SK-N-SH (cell line): ENCODE measurements at regions not wholly inside any gene's neighbourhood (a gene's known extent, or its start where the extent isn't known, plus 50 kb on each side); places are given as distances from the start of the nearest gene placed in this dataset.

Experiments used
- CTCF ChIA-PET: fragments of 300-600, 350-600 bp; formaldehyde crosslinking; extraction: SDS; loops from one replicate; lab custom pipeline; 2021; lab: Yijun Ruan, JAX
- POLR2A ChIA-PET: fragments of 350-600 bp; sonication (Branson Sonifier 250); formaldehyde crosslinking; extraction: SDS; loops from one replicate; lab custom pipeline; 2020; ENCODE audit warnings: antibody characterized with exemption, inconsistent platforms; lab: Yijun Ruan, JAX
- DNase-seq: peaks from one replicate; pipeline ENCODE4 v3.0.0; 2012
- H2AFZ ChIP-seq: fragments of 200-600 bp; sonication (generic); 2 replicates; pipeline ENCODE4 v1.8.1; 2016; ENCODE audit warnings: antibody characterized with exemption, mild to moderate bottlenecking, low read depth
- H3F3A ChIP-seq: fragments of 200-600 bp; sonication (generic); replicated peaks from 2 replicates; pipeline ENCODE3; 2016; ENCODE audit warnings: antibody characterized with exemption, mild to moderate bottlenecking; ENCODE audit not compliant: insufficient read depth
- H3K27ac ChIP-seq, 2 experiments: fragments of 200-500 bp in 1 of 2; fragments of 200-600 bp in 1 of 2; sonication (Bioruptor generic) in 1 of 2; sonication (generic), shearing (Covaris generic) in 1 of 2; 2 replicates each; pipeline versions ENCODE4 v1.5.1 to v1.6.1; 2014 to 2016; ENCODE audit warnings: low read depth in 2 of 2, inconsistent platforms in 1 of 2, low read length in 1 of 2, mild to moderate bottlenecking in 1 of 2, mixed read lengths in 1 of 2
- H3K27me3 ChIP-seq: fragments of 200-600 bp; sonication (generic), shearing (Covaris generic); 2 replicates; pipeline ENCODE4 v1.6.1; 2016; ENCODE audit warnings: mixed run types; ENCODE audit not compliant: insufficient read depth
- H3K36me3 ChIP-seq, 2 experiments: fragments of 200-500 bp in 1 of 2; fragments of 200-600 bp in 1 of 2; sonication (Bioruptor generic) in 1 of 2; sonication (generic) in 1 of 2; replicated peaks in 1 of 2; 2 replicates each; pipeline versions ENCODE3 to v1.5.1; 2014 to 2016; ENCODE audit warnings: low read length in 1 of 2, mild to moderate bottlenecking in 1 of 2; ENCODE audit not compliant: insufficient read depth in 2 of 2, control insufficient read depth in 1 of 2
- H3K4me1 ChIP-seq, 2 experiments: fragments of 200-500 bp in 1 of 2; fragments of 200-600 bp in 1 of 2; sonication (Bioruptor generic) in 1 of 2; sonication (generic), shearing (Covaris generic) in 1 of 2; 2 replicates each; pipeline versions ENCODE4 v1.5.1 to v1.6.1; 2014 to 2016; ENCODE audit warnings: low read depth in 1 of 2, low read length in 1 of 2, mixed run types in 1 of 2; ENCODE audit not compliant: insufficient read depth in 2 of 2, control insufficient read depth in 1 of 2
- H3K4me2 ChIP-seq: fragments of 200-600 bp; sonication (generic), shearing (Covaris generic); 2 replicates; pipeline ENCODE4 v1.6.1; 2017; ENCODE audit warnings: mixed run types
- H3K4me3 ChIP-seq, 2 experiments: fragments of 200-500 bp in 1 of 2; fragments of 200-600 bp in 1 of 2; sonication (Bioruptor generic) in 1 of 2; sonication (generic), shearing (Covaris generic) in 1 of 2; 2 replicates each; pipeline versions ENCODE4 v1.5.1 to v1.8.1; 2014 to 2016; ENCODE audit warnings: low read depth in 2 of 2, inconsistent platforms in 1 of 2, low read length in 1 of 2, mild to moderate bottlenecking in 1 of 2, mixed read lengths in 1 of 2, moderate library complexity in 1 of 2
- H3K79me2 ChIP-seq: fragments of 200-600 bp; sonication (generic); 2 replicates; pipeline ENCODE4 v1.8.1; 2017; ENCODE audit warnings: mild to moderate bottlenecking; ENCODE audit not compliant: insufficient read depth
- H3K9ac ChIP-seq: fragments of 200-600 bp; sonication (generic); 2 replicates; pipeline ENCODE4 v1.6.1; 2017; ENCODE audit warnings: mixed run types
- H3K9me2 ChIP-seq: fragments of 200-600 bp; sonication (generic); 2 replicates; pipeline ENCODE4 v1.6.1; 2017; ENCODE audit warnings: mixed run types
- H3K9me3 ChIP-seq: fragments of 200-600 bp; sonication (generic); 2 replicates; pipeline ENCODE4 v1.6.1; 2017; ENCODE audit warnings: mixed run types, mild to moderate bottlenecking, moderate library complexity
- H4K20me1 ChIP-seq: fragments of 200-600 bp; sonication (generic); 2 replicates; pipeline ENCODE4 v1.6.1; 2017; ENCODE audit warnings: mild to moderate bottlenecking, mixed run types; ENCODE audit not compliant: insufficient read depth
- FOSL2 ChIP-seq: IDR thresholded peaks from 2 replicates; pipeline ENCODE4 v1.4.0; 2012; ENCODE audit warnings: low read depth, mild to moderate bottlenecking, moderate library complexity, borderline replicate concordance
- FOXM1 ChIP-seq: IDR thresholded peaks from 2 replicates; pipeline ENCODE4 v1.4.0; 2012; ENCODE audit warnings: low read depth, mild to moderate bottlenecking
- JUND ChIP-seq: IDR thresholded peaks from 2 replicates; pipeline ENCODE4 v1.4.0; 2012
- MEF2A ChIP-seq: IDR thresholded peaks from 2 replicates; pipeline ENCODE4 v1.4.0; 2012; ENCODE audit warnings: low read depth, borderline replicate concordance
- MXI1 ChIP-seq: IDR thresholded peaks from 2 replicates; pipeline ENCODE4 v1.6.1; 2012; ENCODE audit warnings: mild to moderate bottlenecking, low read depth, low read length, improper control_type of control experiment
- NFIC ChIP-seq: IDR thresholded peaks from 2 replicates; pipeline ENCODE4 v1.4.0; 2012; ENCODE audit warnings: borderline replicate concordance
- NRF1 ChIP-seq: IDR thresholded peaks from 2 replicates; pipeline ENCODE4 v1.6.1; 2012; ENCODE audit warnings: low read depth, mild to moderate bottlenecking, low read length
- POLR2AphosphoS5 ChIP-seq: IDR thresholded peaks from 2 replicates; pipeline ENCODE4 v1.6.1; 2012; ENCODE audit warnings: low read depth, low read length
- RAD21 ChIP-seq: IDR thresholded peaks from 2 replicates; pipeline ENCODE4 v1.6.1; 2012; ENCODE audit warnings: mild to moderate bottlenecking, low read length
- RCOR1 ChIP-seq: fragments of 150-350 bp; IDR thresholded peaks from 2 replicates; pipeline ENCODE4 v1.6.1; 2017; ENCODE audit warnings: antibody characterized with exemption, low read length
- REST ChIP-seq: IDR thresholded peaks from 2 replicates; pipeline ENCODE4 v1.6.1; 2012; ENCODE audit warnings: mild to moderate bottlenecking, low read depth, low read length, moderate library complexity
- RFX5 ChIP-seq: IDR thresholded peaks from 2 replicates; pipeline ENCODE4 v1.6.1; 2012; ENCODE audit warnings: mild to moderate bottlenecking, improper control_type of control experiment, low read length
- RXRA ChIP-seq: IDR thresholded peaks from 2 replicates; pipeline ENCODE4 v1.4.0; 2012; ENCODE audit warnings: low read depth, mild to moderate bottlenecking, borderline replicate concordance
- SIN3A ChIP-seq: IDR thresholded peaks from 2 replicates; pipeline ENCODE4 v1.6.1; 2012; ENCODE audit warnings: low read depth, mild to moderate bottlenecking, low read length, moderate library complexity, borderline replicate concordance
- TAF1 ChIP-seq: IDR thresholded peaks from 2 replicates; pipeline ENCODE4 v1.6.1; 2012; ENCODE audit warnings: low read depth, mild to moderate bottlenecking, low read length, moderate library complexity, borderline replicate concordance
- TCF12 ChIP-seq: IDR thresholded peaks from 2 replicates; pipeline ENCODE4 v1.4.0; 2012
- TEAD4 ChIP-seq: IDR thresholded peaks from 2 replicates; pipeline ENCODE4 v1.4.0; 2012; ENCODE audit warnings: mild to moderate bottlenecking, borderline replicate concordance; ENCODE audit not compliant: insufficient read depth
- USF2 ChIP-seq: fragments of 150-350 bp; IDR thresholded peaks from 2 replicates; pipeline ENCODE4 v1.6.1; 2017; ENCODE audit warnings: antibody characterized with exemption, low read length, low read depth, borderline replicate concordance
- YY1 ChIP-seq: IDR thresholded peaks from 2 replicates; pipeline ENCODE4 v1.4.0; 2012; ENCODE audit warnings: low read depth, mild to moderate bottlenecking
- ZBTB33 ChIP-seq: IDR thresholded peaks from 2 replicates; pipeline ENCODE4 v1.4.0; 2012; ENCODE audit warnings: low read depth, borderline replicate concordance
- WGBS: methylation state at CpG from one replicate; pipeline ENCODE4 v1.1.6; 2017; ENCODE audit warnings: low lambda C conversion rate; 5-methylcytosine and 5-hydroxymethylcytosine counted together
- TF ChIP-seq, protein P1 (sequence below): IDR thresholded peaks from 2 replicates; pipeline ENCODE4; 2012

DNA sequence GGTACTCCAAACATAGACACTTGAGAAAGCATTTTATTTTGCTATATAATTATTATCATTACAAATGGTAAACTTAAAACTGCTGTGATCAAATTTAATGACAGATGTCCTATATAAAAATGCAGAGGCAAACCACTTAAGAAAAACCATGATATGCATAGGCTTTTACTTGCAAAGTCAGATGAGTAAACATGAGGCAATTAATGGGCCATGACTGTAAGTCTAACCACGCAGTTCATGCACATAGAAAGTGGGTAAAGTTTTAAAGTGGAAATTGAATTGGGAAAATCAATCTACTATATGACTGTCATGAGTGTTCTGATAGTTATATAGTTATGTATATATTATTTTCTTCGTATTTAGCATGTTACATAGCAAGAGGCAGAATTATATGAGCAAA lies 219.2 kb downstream of the PTPRC start:
- H3K4me2 ChIP-seq = no peak overlapping the region
- no peaks in the 10 kb centered on the region for H3K79me2 ChIP-seq
- POLR2A ChIA-PET = no interaction called here
- no peak overlapping the region for H2AFZ ChIP-seq
- H3K9me3 ChIP-seq = no peaks in the 10 kb centered on the region
- 90% methylated on average over 2 of the region's 2 CpGs for WGBS
- H3F3A ChIP-seq = peaks cover 6% of the 10 kb centered on the region
- no peak overlapping the region for H3K4me3 ChIP-seq
- no peak overlapping the region for H3K27ac ChIP-seq
- H3K36me3 ChIP-seq = peaks cover 10 to 49% of the 10 kb centered on the region in 2 experiments
- no peak for DNase-seq
- H3K27me3 ChIP-seq = no peaks in the 10 kb centered on the region
- H3K9me2 ChIP-seq = no peaks in the 10 kb centered on the region
- H4K20me1 ChIP-seq = no peaks in the 10 kb centered on the region
- H3K9ac ChIP-seq = no peak overlapping the region
- CTCF ChIA-PET = interaction anchor here (1.0 kb wide), 1 partner anchor 21 kb away, joined by 3 read pairs; no protein-coding TSS in a partner anchor
- peaks cover 3 to 14% of the 10 kb centered on the region in 2 experiments; a peak in 3 of 4 replicates for H3K4me1 ChIP-seq
- no peak for TF ChIP-seq YY1
- TF ChIP-seq ZBTB33 = no peak
- no peak for TF ChIP-seq RXRA
- TF ChIP-seq MEF2A = no peak
- TF ChIP-seq REST = no peak
- TF ChIP-seq TCF12 = no peak
- TF ChIP-seq FOSL2 = no peak
- no peak for TF ChIP-seq RCOR1
- no peak for TF ChIP-seq POLR2AphosphoS5
- TF ChIP-seq USF2 = no peak
- no peak for TF ChIP-seq FOXM1
- TF ChIP-seq JUND = no peak

DNA sequence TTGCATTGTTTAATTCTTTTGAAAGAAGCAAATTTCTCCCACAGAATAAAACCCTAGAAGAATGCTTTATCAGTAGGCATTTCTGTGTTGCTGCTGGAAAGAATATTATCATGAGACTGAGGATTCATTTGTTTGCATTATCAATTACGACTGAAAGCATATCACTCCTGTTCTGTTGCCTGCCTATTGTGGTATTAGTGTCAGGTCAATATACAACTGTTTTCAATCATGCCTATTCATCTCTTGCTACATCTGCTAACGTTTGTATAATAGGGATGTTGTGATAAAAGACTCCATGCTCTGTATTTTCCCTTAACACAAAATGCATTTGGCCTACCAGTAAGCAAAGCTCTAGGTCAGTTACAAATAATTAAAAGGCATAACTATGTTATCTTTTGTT lies 221.5 kb downstream of the PTPRC start:
- Histone ChIP-seq H3K4me2 (no peak overlapping the region), H3F3A (peaks cover 10% of the 10 kb centered on the region), H2AFZ (no peak overlapping the region), H3K27me3 (no peaks in the 10 kb centered on the region), H3K4me1 (peaks cover 5 to 14% of the 10 kb centered on the region in 2 experiments; a peak in 3 of 4 replicates), H3K79me2 (no peaks in the 10 kb centered on the region), H4K20me1 (no peaks in the 10 kb centered on the region), H3K9me2 (no peaks in the 10 kb centered on the region), H3K4me3 (no peak overlapping the region), H3K27ac (peak overlapping the region in 1 of 2 experiments; percentile 11; a peak in 1 of 4 replicates), H3K9ac (no peak overlapping the region), H3K36me3 (peaks cover 10 to 38% of the 10 kb centered on the region in 2 experiments), H3K9me3 (no peaks in the 10 kb centered on the region; the same call in 1 of the 2 replicates)
- 45% methylated on average over 2 of the region's 2 CpGs for WGBS
- ChIA-PET CTCF (no interaction called here), POLR2A (no interaction called here)
- DNase-seq = peak; percentile 51
- TF ChIP-seq TEAD4 (0 out of 2 replicates have a peak, but pooled peaks have one; percentile 15), NRF1 (no peak), MEF2A (no peak), SIN3A (no peak), NFIC (no peak), RAD21 (peak; percentile 24; the same call in 1 of the 2 replicates), TAF1 (no peak), MXI1 (0 out of 2 replicates have a peak, but pooled peaks have one; percentile 41), RXRA (no peak), USF2 (no peak), RFX5 (peak; percentile 34; the same call in 1 of the 2 replicates)
- TF ChIP-seq, protein P1, sequence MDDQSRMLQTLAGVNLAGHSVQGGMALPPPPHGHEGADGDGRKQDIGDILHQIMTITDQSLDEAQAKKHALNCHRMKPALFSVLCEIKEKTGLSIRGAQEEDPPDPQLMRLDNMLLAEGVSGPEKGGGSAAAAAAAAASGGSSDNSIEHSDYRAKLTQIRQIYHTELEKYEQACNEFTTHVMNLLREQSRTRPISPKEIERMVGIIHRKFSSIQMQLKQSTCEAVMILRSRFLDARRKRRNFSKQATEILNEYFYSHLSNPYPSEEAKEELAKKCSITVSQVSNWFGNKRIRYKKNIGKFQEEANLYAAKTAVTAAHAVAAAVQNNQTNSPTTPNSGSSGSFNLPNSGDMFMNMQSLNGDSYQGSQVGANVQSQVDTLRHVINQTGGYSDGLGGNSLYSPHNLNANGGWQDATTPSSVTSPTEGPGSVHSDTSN = no peak
